Thyroid gland (tissue), 4 donors: ENCODE measurements at regions not wholly inside any gene's neighbourhood (a gene's known extent, or its start where the extent isn't known, plus 50 kb on each side); places are given as distances from the start of the nearest gene placed in this dataset.

Experiments
- DNase-seq, 2 donors: peaks; one replicate each; pipeline ENCODE4 v3.0.0-alpha.2; 2019
- H3K27ac ChIP-seq, 3 donors: fragments of 200-600 bp; sonication (generic); 1 replicate in 2 of 3; 2 replicates in 1 of 3; pipeline ENCODE4 v1.5.1; 2016 to 2019; ENCODE audit warnings: mild to moderate bottlenecking in 1 of 3, moderate library complexity in 1 of 3
- H3K27me3 ChIP-seq: fragments of 200-600 bp; sonication (generic); one replicate; pipeline ENCODE4 v1.5.1; 2019
- H3K36me3 ChIP-seq, 2 donors: fragments of 200-600 bp; sonication (generic); one replicate each; pipeline ENCODE4 v1.5.1; 2016 to 2019
- H3K4me1 ChIP-seq, 2 donors: fragments of 200-600 bp; sonication (generic); one replicate each; pipeline ENCODE4 v1.5.1; 2017 to 2019
- H3K4me3 ChIP-seq, 3 donors: fragments of 200-600 bp; sonication (generic); replicated peaks in 1 of 3; 1 replicate in 2 of 3; 2 replicates in 1 of 3; pipeline ENCODE4 v1.5.1; 2016; ENCODE audit warnings: mild to moderate bottlenecking in 1 of 3
- H3K9me3 ChIP-seq: fragments of 200-600 bp; sonication (generic); one replicate; pipeline ENCODE4 v1.5.1; 2017
- POLR2A ChIP-seq, 2 donors: fragments of 450-650 bp; IDR thresholded peaks; one replicate each; pipeline ENCODE4 v1.6.1; 2017; ENCODE audit warnings: antibody characterized with exemption in 2 of 2, mild to moderate bottlenecking in 2 of 2, moderate library complexity in 1 of 2
- WGBS, 2 donors: methylation state at CpG; one replicate each; pipeline ENCODE4 v1.1.5; 2017; 5-methylcytosine and 5-hydroxymethylcytosine counted together
- intact Hi-C: fragments of 100-400 bp; cut with DNase I; formaldehyde crosslinking; loops from one replicate; pipeline ENCODE4 v1.15.1; 2023
- TF ChIP-seq, protein P1 (sequence below), 6 experiments: fragments of 200-600 bp in 3 of 6; fragments of 450-650 bp in 3 of 6; sonication (generic) in 3 of 6; IDR thresholded peaks; one replicate each; pipeline ENCODE4 v1.5.1; 2016 to 2019; ENCODE audit warnings: antibody characterized with exemption in 6 of 6, mild to moderate bottlenecking in 2 of 6, inconsistent platforms in 1 of 6, moderate library complexity in 1 of 6

DNA sequence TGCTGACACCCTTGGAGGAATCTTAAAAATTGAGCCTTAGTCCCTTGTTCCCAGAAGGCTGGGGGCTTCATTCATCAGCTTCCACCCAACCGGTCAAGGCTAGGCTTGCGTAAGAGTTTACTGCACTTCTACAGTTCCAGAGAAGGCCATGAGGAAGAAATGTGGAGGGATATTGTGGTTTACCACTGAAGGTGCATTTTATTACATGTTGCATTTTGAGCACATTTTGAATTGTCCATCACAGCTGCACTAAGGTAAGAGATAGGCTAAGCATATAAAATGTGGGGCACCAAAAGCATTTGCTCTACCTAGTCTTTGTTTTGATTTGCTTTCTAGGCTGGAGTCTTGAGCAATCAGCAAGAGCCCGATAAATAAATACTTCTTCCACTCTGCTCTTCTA, 167.1 kb upstream of the PAPPA start:
- Histone ChIP-seq H3K27me3 (no peaks in the 10 kb centered on the region), H3K9me3 (no peaks in the 10 kb centered on the region), H3K4me3 (no peak overlapping the region), H3K4me1 (no peaks in the 10 kb centered on the region), H3K36me3 (no peaks in the 10 kb centered on the region), H3K27ac (no peak overlapping the region)
- DNase-seq: no peak
- intact Hi-C loops: no loop called here
- WGBS, 2 donors: 85 to 89% methylated on average over 3 of the region's 3 CpGs
- TF ChIP-seq, protein P1, sequence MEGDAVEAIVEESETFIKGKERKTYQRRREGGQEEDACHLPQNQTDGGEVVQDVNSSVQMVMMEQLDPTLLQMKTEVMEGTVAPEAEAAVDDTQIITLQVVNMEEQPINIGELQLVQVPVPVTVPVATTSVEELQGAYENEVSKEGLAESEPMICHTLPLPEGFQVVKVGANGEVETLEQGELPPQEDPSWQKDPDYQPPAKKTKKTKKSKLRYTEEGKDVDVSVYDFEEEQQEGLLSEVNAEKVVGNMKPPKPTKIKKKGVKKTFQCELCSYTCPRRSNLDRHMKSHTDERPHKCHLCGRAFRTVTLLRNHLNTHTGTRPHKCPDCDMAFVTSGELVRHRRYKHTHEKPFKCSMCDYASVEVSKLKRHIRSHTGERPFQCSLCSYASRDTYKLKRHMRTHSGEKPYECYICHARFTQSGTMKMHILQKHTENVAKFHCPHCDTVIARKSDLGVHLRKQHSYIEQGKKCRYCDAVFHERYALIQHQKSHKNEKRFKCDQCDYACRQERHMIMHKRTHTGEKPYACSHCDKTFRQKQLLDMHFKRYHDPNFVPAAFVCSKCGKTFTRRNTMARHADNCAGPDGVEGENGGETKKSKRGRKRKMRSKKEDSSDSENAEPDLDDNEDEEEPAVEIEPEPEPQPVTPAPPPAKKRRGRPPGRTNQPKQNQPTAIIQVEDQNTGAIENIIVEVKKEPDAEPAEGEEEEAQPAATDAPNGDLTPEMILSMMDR (IDR thresholded peaks at IDR 0.05): no peak
- TF ChIP-seq POLR2A (IDR thresholded peaks at IDR 0.05): no peak

DNA sequence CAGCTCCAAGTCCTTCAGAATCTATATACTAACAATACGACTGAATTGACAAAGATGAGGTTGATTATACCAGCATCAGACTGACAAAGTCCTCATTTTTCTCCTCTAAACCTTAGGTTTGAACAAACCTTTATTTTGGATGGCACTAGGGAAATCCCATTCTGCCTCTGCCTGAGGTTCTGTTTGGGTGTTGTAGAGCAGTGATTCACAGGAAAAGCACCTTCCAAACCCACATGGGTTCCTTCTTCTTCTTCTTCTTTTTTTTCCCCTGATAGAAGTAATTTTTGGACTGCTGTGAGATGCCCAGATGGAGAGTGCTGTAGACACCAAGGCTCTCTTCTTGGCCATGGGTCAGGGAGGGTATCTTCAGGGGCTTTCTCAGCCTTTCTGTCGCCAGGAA, 164.9 kb upstream of the PAPPA start:
- 81 to 83% methylated on average over 2 of the region's 2 CpGs for WGBS, 2 donors

DNA sequence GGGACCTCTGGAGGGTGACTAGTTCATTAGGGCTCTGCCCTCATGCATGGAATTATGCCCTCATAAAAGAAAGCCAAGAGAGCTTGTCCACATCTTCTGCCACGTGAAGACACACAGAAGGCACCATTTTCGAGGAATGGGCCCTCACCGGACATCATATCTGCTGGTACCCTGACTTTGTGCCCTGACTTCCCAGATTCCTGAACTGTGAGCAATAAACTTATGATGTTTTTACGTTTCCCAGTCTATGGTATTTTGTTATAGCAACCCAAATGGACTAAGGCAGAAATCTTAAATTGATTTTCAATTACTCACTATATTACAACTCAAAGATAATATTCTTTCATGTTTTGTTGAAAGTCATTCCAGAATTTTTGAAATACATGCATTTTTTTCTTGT, 163.8 kb upstream of the PAPPA start:
- H3K36me3 ChIP-seq: no peaks in the 10 kb centered on the region
- no peaks in the 10 kb centered on the region for H3K27me3 ChIP-seq
- DNase-seq: no peak
- no peak overlapping the region for H3K4me3 ChIP-seq
- no peak overlapping the region for H3K27ac ChIP-seq
- H3K4me1 ChIP-seq: no peaks in the 10 kb centered on the region
- WGBS, 2 donors: 83 to 87% methylated on average over 4 of the region's 4 CpGs
- no peaks in the 10 kb centered on the region for H3K9me3 ChIP-seq
- intact Hi-C loops: no loop called here
- no peak for TF ChIP-seq POLR2A (IDR thresholded peaks at IDR 0.05)
- TF ChIP-seq, protein P1 (IDR thresholded peaks at IDR 0.05): no peak

More for the DNA sequence above, 164.9 kb upstream of the PAPPA start:
- intact Hi-C loops: no loop called here
- Histone ChIP-seq H3K27ac (no peak overlapping the region), H3K4me3 (no peak overlapping the region), H3K27me3 (no peaks in the 10 kb centered on the region), H3K36me3 (no peaks in the 10 kb centered on the region), H3K9me3 (no peaks in the 10 kb centered on the region), H3K4me1 (no peaks in the 10 kb centered on the region)
- no peak for TF ChIP-seq POLR2A (IDR thresholded peaks at IDR 0.05)
- TF ChIP-seq, protein P1 (IDR thresholded peaks at IDR 0.05): no peak
- DNase-seq: no peak

DNA sequence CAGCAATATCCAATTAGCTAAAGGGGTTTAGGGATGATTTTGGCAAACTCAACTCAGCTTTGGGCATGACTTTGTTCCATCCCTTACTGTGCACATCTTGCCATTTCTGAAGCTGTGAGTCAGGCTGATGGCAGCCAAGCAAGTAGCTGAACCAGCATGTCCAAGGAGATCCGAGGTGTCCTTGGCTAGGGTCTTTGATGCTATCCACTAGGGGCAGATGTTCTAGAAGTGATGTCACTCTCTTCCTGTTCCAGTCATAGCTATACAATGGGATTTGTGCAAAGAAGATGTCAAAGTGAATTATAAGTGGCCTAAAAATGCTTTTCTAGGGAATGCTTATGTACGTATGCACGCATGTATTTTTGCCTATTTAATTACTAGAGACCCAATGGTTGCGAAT, 160.8 kb upstream of the PAPPA start:
- no peak for DNase-seq
- no peaks in the 10 kb centered on the region for H3K36me3 ChIP-seq
- WGBS, 2 donors: 83 to 89% methylated on average over 4 of the region's 4 CpGs
- intact Hi-C loops: no loop called here
- TF ChIP-seq, protein P1 (IDR thresholded peaks at IDR 0.05): no peak
- no peak for TF ChIP-seq POLR2A (IDR thresholded peaks at IDR 0.05)
- no peaks in the 10 kb centered on the region for H3K9me3 ChIP-seq
- H3K27me3 ChIP-seq: no peaks in the 10 kb centered on the region
- no peak overlapping the region for H3K4me3 ChIP-seq
- no peaks in the 10 kb centered on the region for H3K4me1 ChIP-seq
- no peak overlapping the region for H3K27ac ChIP-seq

DNA sequence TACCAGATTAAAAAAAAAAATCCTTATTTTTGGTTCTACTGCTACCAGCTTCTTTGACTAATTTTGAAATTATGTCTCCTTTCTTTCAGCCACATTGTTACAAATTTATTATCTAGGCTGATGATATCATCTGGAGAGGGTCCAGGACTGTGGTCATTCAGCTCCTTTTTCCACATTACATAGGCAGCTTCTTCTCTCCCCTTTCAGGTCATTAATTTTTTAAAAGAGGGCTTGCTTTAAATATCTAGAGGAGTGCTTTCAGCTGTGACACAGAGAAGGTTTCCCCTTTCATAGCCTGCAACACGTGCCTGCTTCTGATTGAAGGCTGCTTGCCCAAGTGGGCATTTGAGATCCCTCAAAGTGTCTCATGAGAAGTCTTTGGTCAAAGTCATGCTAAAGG, 155.7 kb upstream of the PAPPA start:
- intact Hi-C loops: no loop called here
- no peaks in the 10 kb centered on the region for H3K27me3 ChIP-seq
- no peak overlapping the region for H3K27ac ChIP-seq
- 13 to 25% methylated on average over 1 of the region's 1 CpG for WGBS, 2 donors
- DNase-seq: no peak
- no peaks in the 10 kb centered on the region for H3K36me3 ChIP-seq
- TF ChIP-seq, protein P1 (IDR thresholded peaks at IDR 0.05): no peak
- no peak for TF ChIP-seq POLR2A (IDR thresholded peaks at IDR 0.05)
- no peaks in the 10 kb centered on the region for H3K9me3 ChIP-seq
- H3K4me1 ChIP-seq: no peaks in the 10 kb centered on the region
- no peak overlapping the region for H3K4me3 ChIP-seq
